ENCODE measurements at regions not wholly inside any gene's neighbourhood (a gene's known extent, or its start where the extent isn't known, plus 50 kb on each side); places are given as distances from the start of the nearest gene placed in this dataset.

DNA sequence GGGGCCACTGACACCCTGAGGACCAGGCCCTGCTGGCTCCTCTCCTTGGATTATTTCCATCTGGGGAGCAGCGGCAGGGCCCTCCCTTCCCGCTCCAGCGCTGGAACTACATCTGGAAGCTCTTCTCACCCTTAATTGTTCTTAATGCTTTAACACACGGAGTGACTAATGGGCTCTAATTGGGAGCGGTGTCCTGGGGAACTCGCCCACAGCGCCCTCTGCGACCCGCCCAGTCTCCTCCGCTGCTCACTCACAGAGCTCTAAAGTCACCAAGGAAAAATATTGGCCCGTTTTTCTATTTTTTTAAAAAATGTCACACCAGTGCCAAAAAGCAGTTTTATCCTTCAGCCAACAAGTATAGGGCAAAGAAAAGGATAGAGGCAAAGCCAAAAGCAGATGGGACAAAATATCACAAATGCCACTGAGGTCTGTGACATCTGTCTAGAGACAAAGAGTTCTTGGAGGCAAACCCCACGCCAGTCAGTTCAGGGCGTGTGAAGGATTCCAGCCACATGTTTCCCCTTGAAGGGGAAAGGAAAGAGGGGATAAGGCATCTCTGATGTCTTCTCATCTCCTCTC lies 134.7 kb downstream of the RBFOX3 start:
- no peak for TF ChIP-seq MYC (IDR thresholded peaks at IDR 0.05; ENCODE audit: low read depth, low read length)
- TF ChIP-seq, protein P1, sequence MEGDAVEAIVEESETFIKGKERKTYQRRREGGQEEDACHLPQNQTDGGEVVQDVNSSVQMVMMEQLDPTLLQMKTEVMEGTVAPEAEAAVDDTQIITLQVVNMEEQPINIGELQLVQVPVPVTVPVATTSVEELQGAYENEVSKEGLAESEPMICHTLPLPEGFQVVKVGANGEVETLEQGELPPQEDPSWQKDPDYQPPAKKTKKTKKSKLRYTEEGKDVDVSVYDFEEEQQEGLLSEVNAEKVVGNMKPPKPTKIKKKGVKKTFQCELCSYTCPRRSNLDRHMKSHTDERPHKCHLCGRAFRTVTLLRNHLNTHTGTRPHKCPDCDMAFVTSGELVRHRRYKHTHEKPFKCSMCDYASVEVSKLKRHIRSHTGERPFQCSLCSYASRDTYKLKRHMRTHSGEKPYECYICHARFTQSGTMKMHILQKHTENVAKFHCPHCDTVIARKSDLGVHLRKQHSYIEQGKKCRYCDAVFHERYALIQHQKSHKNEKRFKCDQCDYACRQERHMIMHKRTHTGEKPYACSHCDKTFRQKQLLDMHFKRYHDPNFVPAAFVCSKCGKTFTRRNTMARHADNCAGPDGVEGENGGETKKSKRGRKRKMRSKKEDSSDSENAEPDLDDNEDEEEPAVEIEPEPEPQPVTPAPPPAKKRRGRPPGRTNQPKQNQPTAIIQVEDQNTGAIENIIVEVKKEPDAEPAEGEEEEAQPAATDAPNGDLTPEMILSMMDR (IDR thresholded peaks at IDR 0.05; ENCODE audit: extremely low read depth in 1 of 2, insufficient read depth in 1 of 2, low read depth in 1 of 2, low read length in 2 of 2): no peak
- TF ChIP-seq, protein P2, sequence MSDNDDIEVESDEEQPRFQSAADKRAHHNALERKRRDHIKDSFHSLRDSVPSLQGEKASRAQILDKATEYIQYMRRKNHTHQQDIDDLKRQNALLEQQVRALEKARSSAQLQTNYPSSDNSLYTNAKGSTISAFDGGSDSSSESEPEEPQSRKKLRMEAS (IDR thresholded peaks at IDR 0.05; ENCODE audit: insufficient read depth, insufficient read length): no peak
- no peak for TF ChIP-seq POLR2A (IDR thresholded peaks at IDR 0.05; ENCODE audit: low read depth, low read length)
- no peak for TF ChIP-seq JUN (IDR thresholded peaks at IDR 0.05; ENCODE audit: borderline replicate concordance, insufficient read depth, insufficient read length, low read depth)
- no peak for TF ChIP-seq POLR2AphosphoS5 (IDR thresholded peaks at IDR 0.05; ENCODE audit: insufficient read depth, low read depth, low read length)
- TF ChIP-seq GATA2 (IDR thresholded peaks at IDR 0.05; ENCODE audit: insufficient read depth, insufficient read length, low read depth, low read length): no peak
- TF ChIP-seq FOS (IDR thresholded peaks at IDR 0.05; ENCODE audit: borderline replicate concordance, insufficient read depth, low read length): no peak
